ENCODE measurements at regions not wholly inside any gene's neighbourhood (a gene's known extent, or its start where the extent isn't known, plus 50 kb on each side); places are given as distances from the start of the nearest gene placed in this dataset.

DNA sequence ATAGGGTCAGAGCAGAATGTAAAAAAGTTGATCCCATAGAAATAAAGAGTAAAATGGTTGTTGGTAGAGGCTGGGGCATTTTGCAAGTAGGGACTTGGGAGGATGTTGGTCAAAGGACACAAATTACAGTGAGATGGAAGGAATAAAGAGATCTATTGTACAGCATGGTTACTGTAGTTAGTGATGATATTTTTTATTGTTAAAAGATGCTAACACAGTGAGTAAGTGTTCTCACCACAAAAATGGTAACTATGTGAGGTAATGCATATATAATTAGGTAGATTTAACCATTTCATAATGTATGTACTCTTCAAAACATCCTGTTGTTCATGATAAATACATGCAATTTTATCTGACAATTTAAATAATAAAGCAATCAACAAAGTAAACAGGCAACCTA is 280.7 kb upstream of the MAGI2 start:
- TF ChIP-seq POLR2A (IDR thresholded peaks at IDR 0.05), result no peak
- TF ChIP-seq, protein P1, sequence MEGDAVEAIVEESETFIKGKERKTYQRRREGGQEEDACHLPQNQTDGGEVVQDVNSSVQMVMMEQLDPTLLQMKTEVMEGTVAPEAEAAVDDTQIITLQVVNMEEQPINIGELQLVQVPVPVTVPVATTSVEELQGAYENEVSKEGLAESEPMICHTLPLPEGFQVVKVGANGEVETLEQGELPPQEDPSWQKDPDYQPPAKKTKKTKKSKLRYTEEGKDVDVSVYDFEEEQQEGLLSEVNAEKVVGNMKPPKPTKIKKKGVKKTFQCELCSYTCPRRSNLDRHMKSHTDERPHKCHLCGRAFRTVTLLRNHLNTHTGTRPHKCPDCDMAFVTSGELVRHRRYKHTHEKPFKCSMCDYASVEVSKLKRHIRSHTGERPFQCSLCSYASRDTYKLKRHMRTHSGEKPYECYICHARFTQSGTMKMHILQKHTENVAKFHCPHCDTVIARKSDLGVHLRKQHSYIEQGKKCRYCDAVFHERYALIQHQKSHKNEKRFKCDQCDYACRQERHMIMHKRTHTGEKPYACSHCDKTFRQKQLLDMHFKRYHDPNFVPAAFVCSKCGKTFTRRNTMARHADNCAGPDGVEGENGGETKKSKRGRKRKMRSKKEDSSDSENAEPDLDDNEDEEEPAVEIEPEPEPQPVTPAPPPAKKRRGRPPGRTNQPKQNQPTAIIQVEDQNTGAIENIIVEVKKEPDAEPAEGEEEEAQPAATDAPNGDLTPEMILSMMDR (IDR thresholded peaks at IDR 0.05 in 4 of 5, conservative IDR thresholded peaks at IDR 0.05 in 1 of 5), result no peak

Measured in gastrocnemius medialis (tissue), 4 donors.